ENCODE measurements at regions not wholly inside any gene's neighbourhood (a gene's known extent, or its start where the extent isn't known, plus 50 kb on each side); places are given as distances from the start of the nearest gene placed in this dataset.

- Histone ChIP-seq H3K27ac (replicated peaks in 1 of 4) (no peak overlapping the region), H3K9me3 (no peaks in the 10 kb centered on the region), H3K27me3 (no peaks in the 10 kb centered on the region), H3K4me3 (no peak overlapping the region), H3K4me1 (no peaks in the 10 kb centered on the region), H3K36me3 (no peaks in the 10 kb centered on the region)
- WGBS, result 80% methylated on average over 5 of the region's 5 CpGs
- intact Hi-C loops (cut with DNase I), result no loop called here
- no peak for DNase-seq (ENCODE audit: extremely low spot score)
- no peak for TF ChIP-seq EP300 (IDR thresholded peaks at IDR 0.05)
- TF ChIP-seq CTCF (IDR thresholded peaks at IDR 0.05), result no peak
- TF ChIP-seq POLR2A (IDR thresholded peaks at IDR 0.05; ENCODE audit: low read depth), result no peak
- no peak for TF ChIP-seq POLR2AphosphoS5 (IDR thresholded peaks at IDR 0.05)
Measured at GRCh38 chr21:15206514-15206913, 141.7 kb upstream of the NRIP1 start.

DNA sequence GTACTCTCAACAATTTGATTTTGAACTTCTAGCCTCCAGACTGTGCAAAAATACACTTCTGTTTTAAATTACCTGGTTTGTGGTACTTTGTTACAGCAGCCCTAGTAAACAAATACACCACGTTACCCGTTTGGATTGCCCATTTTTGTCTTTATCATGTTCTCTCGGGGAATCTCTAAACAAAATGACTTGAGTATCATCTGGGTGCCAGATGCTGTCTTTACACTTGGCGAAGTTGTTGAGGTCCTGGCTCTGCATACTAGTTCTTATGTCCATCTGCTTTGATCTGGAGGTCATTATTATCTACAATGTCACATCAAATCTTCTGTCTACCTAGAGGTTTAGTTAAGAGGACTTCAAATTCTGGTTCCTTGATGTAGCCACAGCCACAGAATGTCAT, 142.4 kb upstream of the NRIP1 start:
- Histone ChIP-seq H3K36me3 (no peaks in the 10 kb centered on the region), H3K27me3 (no peaks in the 10 kb centered on the region), H3K4me3 (no peak overlapping the region), H3K4me1 (no peaks in the 10 kb centered on the region), H3K9me3 (no peaks in the 10 kb centered on the region), H3K27ac (replicated peaks in 1 of 4) (no peak overlapping the region)
- WGBS, result 76% methylated on average over 4 of the region's 4 CpGs
- TF ChIP-seq CTCF (IDR thresholded peaks at IDR 0.05) (no peak), POLR2AphosphoS5 (IDR thresholded peaks at IDR 0.05) (no peak)
- intact Hi-C loops (cut with DNase I), result no loop called here
- DNase-seq (ENCODE audit: extremely low spot score), result no peak

GRCh38 chr21:15207635-15208370, 143.0 kb upstream of the NRIP1 start:
- intact Hi-C loops (cut with DNase I), result no loop called here
- no peaks in the 10 kb centered on the region for H3K9me3 ChIP-seq
- TF ChIP-seq POLR2AphosphoS5 (IDR thresholded peaks at IDR 0.05), result no peak
- TF ChIP-seq EP300 (IDR thresholded peaks at IDR 0.05), result no peak
- TF ChIP-seq POLR2A (IDR thresholded peaks at IDR 0.05; ENCODE audit: low read depth), result no peak
- TF ChIP-seq CTCF (IDR thresholded peaks at IDR 0.05), result no peak
- H3K4me1 ChIP-seq, result no peaks in the 10 kb centered on the region
- DNase-seq (ENCODE audit: extremely low spot score), result no peak
- no peaks in the 10 kb centered on the region for H3K36me3 ChIP-seq
- H3K27ac ChIP-seq (replicated peaks in 1 of 4), result no peak overlapping the region
- WGBS, result 82% methylated on average over 13 of the region's 13 CpGs
- no peak overlapping the region for H3K4me3 ChIP-seq
- H3K27me3 ChIP-seq, result no peaks in the 10 kb centered on the region

GRCh38 chr21:15208786-15209185, 144.0 kb upstream of the NRIP1 start:
- Histone ChIP-seq H3K27ac (replicated peaks in 1 of 4) (no peak overlapping the region), H3K27me3 (no peaks in the 10 kb centered on the region), H3K4me1 (no peaks in the 10 kb centered on the region), H3K36me3 (no peaks in the 10 kb centered on the region), H3K4me3 (no peak overlapping the region), H3K9me3 (no peaks in the 10 kb centered on the region)
- intact Hi-C loops (cut with DNase I), result no loop called here
- TF ChIP-seq CTCF (IDR thresholded peaks at IDR 0.05) (no peak), POLR2A (IDR thresholded peaks at IDR 0.05; ENCODE audit: low read depth) (no peak), POLR2AphosphoS5 (IDR thresholded peaks at IDR 0.05) (no peak), EP300 (IDR thresholded peaks at IDR 0.05) (no peak)
- no peak for DNase-seq (ENCODE audit: extremely low spot score)
- 81% methylated on average over 4 of the region's 4 CpGs for WGBS

- H3K4me1 ChIP-seq, result no peaks in the 10 kb centered on the region
- TF ChIP-seq POLR2A (IDR thresholded peaks at IDR 0.05; ENCODE audit: low read depth), result no peak
- no peak for TF ChIP-seq CTCF (IDR thresholded peaks at IDR 0.05)
- TF ChIP-seq POLR2AphosphoS5 (IDR thresholded peaks at IDR 0.05), result no peak
- TF ChIP-seq EP300 (IDR thresholded peaks at IDR 0.05), result no peak
- H3K27ac ChIP-seq (replicated peaks in 1 of 4), result no peak overlapping the region
- H3K4me3 ChIP-seq, result no peak overlapping the region
- DNase-seq (ENCODE audit: extremely low spot score), result no peak
- no peaks in the 10 kb centered on the region for H3K36me3 ChIP-seq
- H3K9me3 ChIP-seq, result no peaks in the 10 kb centered on the region
- no peaks in the 10 kb centered on the region for H3K27me3 ChIP-seq
- intact Hi-C loops (cut with DNase I), result no loop called here
Measured at GRCh38 chr21:15209224-15209623, 144.4 kb upstream of the NRIP1 start.

Measured in esophagus muscularis mucosa (tissue), 4 donors.